Activated T-cell treated with anti-CD3 and anti-CD28 coated beads, Interleukin-2, amount 50 U/mL, for 72 hours (primary cell): ENCODE measurements at regions not wholly inside any gene's neighbourhood (a gene's known extent, or its start where the extent isn't known, plus 50 kb on each side); places are given as distances from the start of the nearest gene placed in this dataset.

Experiments
- ATAC-seq, 2 donors: fragments of 150-1000 bp; cut with Tn5 transposase; replicated peaks in 1 of 2; 2 replicates each; pipeline ENCODE4 v1.10.0; 2021; ENCODE audit warnings: moderate library complexity in 2 of 2, mild to moderate bottlenecking in 1 of 2
- DNase-seq, 2 donors: peaks; one replicate each; pipeline ENCODE4 v3.0.0; 2021 to 2022; ENCODE audit warnings: mixed read lengths in 1 of 2
- H3K27ac Mint-ChIP-seq: one replicate; pipeline ENCODE4 v1.8.0; 2022; ENCODE audit warnings: mild to moderate bottlenecking, moderate library complexity, mixed read lengths
- H3K27me3 Mint-ChIP-seq: one replicate; pipeline ENCODE4 v1.8.0; 2022; ENCODE audit warnings: low read depth, mixed read lengths
- H3K36me3 Mint-ChIP-seq, 2 donors: one replicate each; pipeline ENCODE4 v1.8.0; 2022; ENCODE audit warnings: mixed read lengths in 2 of 2, mild to moderate bottlenecking in 1 of 2; ENCODE audit not compliant: insufficient read depth in 2 of 2
- H3K4me1 Mint-ChIP-seq: one replicate; pipeline ENCODE4 v1.8.0; 2022; ENCODE audit warnings: low read depth, mixed read lengths
- H3K4me3 Mint-ChIP-seq, 2 donors: one replicate each; pipeline ENCODE4 v1.8.0; 2022; ENCODE audit warnings: mild to moderate bottlenecking in 2 of 2, mixed read lengths in 2 of 2, moderate library complexity in 2 of 2
- H3K9me3 Mint-ChIP-seq, 2 donors: one replicate each; pipeline ENCODE4 v1.8.0; 2022; ENCODE audit warnings: mixed read lengths in 2 of 2

- no peaks in the 10 kb centered on the region for H3K9me3 Mint-ChIP-seq
- ATAC-seq, result no peak
- H3K4me1 Mint-ChIP-seq, result no peaks in the 10 kb centered on the region
- H3K27ac Mint-ChIP-seq, result no peak overlapping the region
- DNase-seq, result no peak
- no peaks in the 10 kb centered on the region for H3K36me3 Mint-ChIP-seq
- no peaks in the 10 kb centered on the region for H3K27me3 Mint-ChIP-seq
- H3K4me3 Mint-ChIP-seq, result no peak overlapping the region
Measured at GRCh38 chr18:56545464-56545863, 92.9 kb downstream of the TXNL1 start.

DNA sequence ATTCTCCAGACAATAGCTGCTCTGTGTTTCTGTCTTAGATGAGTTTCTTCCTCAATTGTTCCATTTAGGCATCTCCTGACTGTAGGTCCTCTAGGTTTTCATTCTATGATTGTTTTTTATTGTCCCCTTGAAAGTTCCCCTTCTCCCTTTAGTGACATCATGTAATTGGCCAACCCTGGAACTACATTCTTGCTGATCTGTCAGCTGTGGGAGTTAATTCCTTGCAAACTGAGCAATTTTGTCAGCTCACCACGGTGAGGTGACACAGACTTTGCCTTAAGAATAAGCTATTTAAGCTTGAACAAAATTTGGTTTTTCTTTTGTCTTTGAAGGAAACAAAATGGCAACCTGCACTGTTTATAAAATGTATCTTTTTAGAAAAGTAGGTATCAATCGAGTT lies 95.9 kb downstream of the TXNL1 start:
- DNase-seq (no peak), ATAC-seq (no peak)
- Mint-ChIP-seq H3K4me3 (no peak overlapping the region), H3K36me3 (no peaks in the 10 kb centered on the region), H3K4me1 (no peaks in the 10 kb centered on the region), H3K27me3 (no peaks in the 10 kb centered on the region), H3K27ac (no peak overlapping the region), H3K9me3 (no peaks in the 10 kb centered on the region)

GRCh38 chr18:56541793-56542192 lies 96.6 kb downstream of the TXNL1 start:
- Mint-ChIP-seq H3K27me3 (no peaks in the 10 kb centered on the region), H3K36me3 (no peaks in the 10 kb centered on the region), H3K27ac (no peak overlapping the region), H3K4me1 (no peaks in the 10 kb centered on the region), H3K4me3 (no peak overlapping the region), H3K9me3 (no peaks in the 10 kb centered on the region)
- ATAC-seq (no peak), DNase-seq (no peak)

GRCh38 chr18:56541340-56541739 lies 97.1 kb downstream of the TXNL1 start:
- H3K27me3 Mint-ChIP-seq, result no peaks in the 10 kb centered on the region
- H3K4me3 Mint-ChIP-seq, result no peak overlapping the region
- ATAC-seq, result no peak
- no peak overlapping the region for H3K27ac Mint-ChIP-seq
- no peaks in the 10 kb centered on the region for H3K4me1 Mint-ChIP-seq
- DNase-seq, result no peak
- no peaks in the 10 kb centered on the region for H3K36me3 Mint-ChIP-seq
- H3K9me3 Mint-ChIP-seq, result no peaks in the 10 kb centered on the region

GRCh38 chr18:56538746-56539145 lies 99.6 kb downstream of the TXNL1 start:
- DNase-seq (no peak), ATAC-seq (no peak)
- Mint-ChIP-seq H3K27ac (no peak overlapping the region), H3K9me3 (no peaks in the 10 kb centered on the region), H3K4me1 (no peaks in the 10 kb centered on the region), H3K4me3 (no peak overlapping the region), H3K36me3 (no peaks in the 10 kb centered on the region), H3K27me3 (peaks cover 17% of the 10 kb centered on the region)

DNA sequence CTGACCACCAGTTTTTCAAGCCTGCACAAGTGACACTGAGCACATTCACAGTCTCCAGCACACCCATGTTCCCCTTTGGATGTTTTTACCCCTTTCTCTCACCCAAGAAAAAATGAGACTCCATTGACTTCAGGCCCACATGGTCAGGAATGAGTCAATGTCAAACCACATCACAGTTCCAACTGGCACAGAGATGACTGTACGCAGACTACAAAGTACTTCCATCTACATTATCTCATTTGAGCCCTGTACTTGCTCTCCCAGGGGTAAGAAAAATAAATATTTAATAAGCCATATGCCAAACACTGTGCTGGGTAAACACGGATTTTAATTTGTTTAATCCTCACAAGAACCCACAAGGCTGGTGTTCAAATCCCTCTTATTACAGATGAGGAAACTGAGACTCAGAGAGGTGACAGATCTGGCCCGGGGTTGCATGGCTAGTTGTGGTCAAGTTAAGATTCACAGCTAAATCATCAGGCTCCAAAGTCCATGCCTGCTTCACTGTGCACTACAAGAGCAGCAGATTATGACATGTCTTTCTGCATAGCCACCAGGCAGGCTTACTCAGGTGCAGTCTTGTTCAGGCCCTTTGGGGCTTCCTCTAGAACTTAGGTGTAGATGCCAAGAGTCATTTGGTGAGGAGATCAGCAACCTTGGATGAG lies 106.1 kb downstream of the TXNL1 start:
- no peak overlapping the region for H3K4me3 Mint-ChIP-seq
- peaks cover 36% of the 10 kb centered on the region for H3K27me3 Mint-ChIP-seq
- ATAC-seq, result peak; percentile 92 to 95
- peaks cover 9% of the 10 kb centered on the region for H3K4me1 Mint-ChIP-seq
- H3K9me3 Mint-ChIP-seq, result peaks cover 0 to 1% of the 10 kb centered on the region in 2 donors
- H3K27ac Mint-ChIP-seq, result no peak overlapping the region
- peaks cover 2 to 7% of the 10 kb centered on the region in 2 donors for H3K36me3 Mint-ChIP-seq
- DNase-seq, result peak; percentile 37 to 46

DNA sequence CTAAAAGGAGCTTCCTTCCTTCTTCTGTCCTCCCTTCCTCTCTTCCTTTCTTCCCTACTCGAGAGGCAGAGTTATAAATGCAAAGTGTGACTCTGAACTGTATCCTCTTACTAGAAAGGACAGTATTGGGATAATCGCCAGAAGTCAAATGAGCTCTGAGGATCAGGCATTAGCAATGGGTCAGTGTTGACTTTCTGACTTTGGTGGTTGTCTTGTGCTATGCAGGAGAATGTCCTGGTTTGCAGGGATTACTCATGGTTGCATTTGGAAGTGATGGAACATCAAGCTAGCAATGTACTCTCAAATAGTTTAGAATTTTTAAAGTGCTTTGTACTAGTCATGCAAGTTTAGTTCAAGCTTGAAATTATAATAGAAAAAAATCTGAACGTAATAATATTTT lies 115.6 kb downstream of the TXNL1 start:
- peaks cover 29% of the 10 kb centered on the region for H3K27me3 Mint-ChIP-seq
- peaks cover 3 to 8% of the 10 kb centered on the region in 2 donors for H3K9me3 Mint-ChIP-seq
- H3K27ac Mint-ChIP-seq, result no peak overlapping the region
- H3K36me3 Mint-ChIP-seq, result peaks cover 0 to 5% of the 10 kb centered on the region in 2 donors
- DNase-seq (no peak), ATAC-seq (no peak)
- H3K4me3 Mint-ChIP-seq, result no peak overlapping the region
- no peaks in the 10 kb centered on the region for H3K4me1 Mint-ChIP-seq

DNA sequence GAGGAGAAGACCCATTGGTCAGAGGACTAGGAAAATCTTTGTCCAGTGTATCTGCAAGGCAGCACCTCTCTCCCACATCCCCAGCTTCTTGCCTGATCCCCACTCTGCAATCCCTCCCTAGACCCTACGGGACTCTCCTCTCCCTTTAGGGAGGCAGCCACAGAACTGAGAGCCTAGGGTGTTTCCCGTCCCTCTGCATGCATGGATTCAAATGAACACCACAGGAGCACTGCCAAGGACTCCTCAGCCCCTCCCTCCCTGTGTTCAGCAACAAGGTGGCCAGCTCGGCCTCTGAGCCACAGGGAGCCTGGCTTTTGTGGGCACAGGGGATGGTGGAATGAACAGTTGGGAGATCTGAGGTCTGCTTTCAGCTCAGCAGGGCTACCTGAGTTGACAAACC lies 117.1 kb downstream of the TXNL1 start:
- ATAC-seq (no peak), DNase-seq (no peak)
- no peak overlapping the region for H3K27ac Mint-ChIP-seq
- peaks cover 0 to 2% of the 10 kb centered on the region in 2 donors for H3K36me3 Mint-ChIP-seq
- no peaks in the 10 kb centered on the region for H3K4me1 Mint-ChIP-seq
- peaks cover 39% of the 10 kb centered on the region for H3K27me3 Mint-ChIP-seq
- peaks cover 0 to 6% of the 10 kb centered on the region in 2 donors for H3K9me3 Mint-ChIP-seq
- H3K4me3 Mint-ChIP-seq, result no peak overlapping the region

DNA sequence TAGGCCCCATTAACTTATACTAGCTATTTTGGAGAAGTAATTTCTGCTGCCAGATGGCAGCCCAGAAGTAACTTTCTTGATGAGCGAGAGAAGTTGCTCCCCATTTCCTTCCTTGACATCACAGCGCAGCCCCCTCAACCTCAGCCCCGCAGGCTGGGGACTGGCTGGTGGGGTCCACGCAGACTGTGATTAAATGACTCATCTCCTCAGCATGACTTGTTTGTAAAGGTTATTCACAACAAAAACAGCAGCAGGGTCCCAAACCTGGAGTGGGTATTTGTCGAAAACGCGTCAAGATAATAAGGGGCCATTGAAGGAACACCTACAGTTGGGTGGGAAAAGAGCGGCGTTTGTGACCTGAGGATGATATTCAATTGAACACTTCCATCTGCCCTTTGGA lies 120.6 kb downstream of the TXNL1 start:
- Mint-ChIP-seq H3K27me3 (peaks cover 28% of the 10 kb centered on the region), H3K4me1 (no peaks in the 10 kb centered on the region), H3K27ac (no peak overlapping the region), H3K9me3 (peaks cover 0 to 2% of the 10 kb centered on the region in 2 donors), H3K4me3 (no peak overlapping the region), H3K36me3 (no peaks in the 10 kb centered on the region)
- DNase-seq, result no peak
- no peak for ATAC-seq

- no peak overlapping the region for H3K4me3 Mint-ChIP-seq
- H3K4me1 Mint-ChIP-seq, result peaks cover 2% of the 10 kb centered on the region
- no peaks in the 10 kb centered on the region for H3K36me3 Mint-ChIP-seq
- no peak for DNase-seq
- peaks cover 0 to 2% of the 10 kb centered on the region in 2 donors for H3K9me3 Mint-ChIP-seq
- peaks cover 23% of the 10 kb centered on the region for H3K27me3 Mint-ChIP-seq
- ATAC-seq, result no peak
- H3K27ac Mint-ChIP-seq, result no peak overlapping the region
Measured at GRCh38 chr18:56517196-56517595, 121.2 kb downstream of the TXNL1 start.

DNA sequence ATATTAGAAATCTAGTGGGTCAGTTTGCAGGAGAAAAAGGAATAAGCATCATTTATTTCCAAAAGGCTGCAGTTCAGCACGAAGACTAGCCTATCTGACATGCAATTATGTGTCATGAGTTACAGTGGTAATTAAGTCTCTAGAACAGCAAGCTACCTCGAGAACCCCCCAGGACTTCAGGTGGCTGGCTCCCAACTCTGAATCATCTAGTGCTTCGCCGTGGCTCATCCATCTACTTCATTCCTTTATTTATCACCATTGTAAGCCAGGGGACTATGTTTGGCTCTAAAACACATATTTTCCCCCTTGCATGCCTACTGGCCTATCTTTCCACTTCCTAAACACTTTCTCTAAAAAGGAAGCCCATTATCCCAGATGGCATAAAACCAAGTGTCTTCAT lies 121.6 kb downstream of the TXNL1 start:
- ATAC-seq (no peak), DNase-seq (no peak)
- no peak overlapping the region for H3K4me3 Mint-ChIP-seq
- peaks cover 0 to 2% of the 10 kb centered on the region in 2 donors for H3K9me3 Mint-ChIP-seq
- H3K27ac Mint-ChIP-seq, result no peak overlapping the region
- peaks cover 6% of the 10 kb centered on the region for H3K4me1 Mint-ChIP-seq
- H3K36me3 Mint-ChIP-seq, result no peaks in the 10 kb centered on the region
- H3K27me3 Mint-ChIP-seq, result peaks cover 22% of the 10 kb centered on the region

GRCh38 chr18:56515522-56515921 lies 122.9 kb downstream of the TXNL1 start:
- H3K9me3 Mint-ChIP-seq, result peaks cover 0 to 2% of the 10 kb centered on the region in 2 donors
- peaks cover 26% of the 10 kb centered on the region for H3K27me3 Mint-ChIP-seq

GRCh38 chr18:56511996-56512395 lies 126.4 kb downstream of the TXNL1 start:
- ATAC-seq (no peak), DNase-seq (no peak)
- no peaks in the 10 kb centered on the region for H3K36me3 Mint-ChIP-seq
- no peak overlapping the region for H3K4me3 Mint-ChIP-seq
- peaks cover 7% of the 10 kb centered on the region for H3K4me1 Mint-ChIP-seq
- H3K27me3 Mint-ChIP-seq, result peaks cover 15% of the 10 kb centered on the region
- H3K27ac Mint-ChIP-seq, result no peak overlapping the region
- H3K9me3 Mint-ChIP-seq, result no peaks in the 10 kb centered on the region

More at GRCh38 chr18:56515522-56515921, 122.9 kb downstream of the TXNL1 start:
- Mint-ChIP-seq H3K4me3 (no peak overlapping the region), H3K36me3 (no peaks in the 10 kb centered on the region), H3K4me1 (peaks cover 7% of the 10 kb centered on the region), H3K27ac (no peak overlapping the region)
- no peak for ATAC-seq
- no peak for DNase-seq

DNA sequence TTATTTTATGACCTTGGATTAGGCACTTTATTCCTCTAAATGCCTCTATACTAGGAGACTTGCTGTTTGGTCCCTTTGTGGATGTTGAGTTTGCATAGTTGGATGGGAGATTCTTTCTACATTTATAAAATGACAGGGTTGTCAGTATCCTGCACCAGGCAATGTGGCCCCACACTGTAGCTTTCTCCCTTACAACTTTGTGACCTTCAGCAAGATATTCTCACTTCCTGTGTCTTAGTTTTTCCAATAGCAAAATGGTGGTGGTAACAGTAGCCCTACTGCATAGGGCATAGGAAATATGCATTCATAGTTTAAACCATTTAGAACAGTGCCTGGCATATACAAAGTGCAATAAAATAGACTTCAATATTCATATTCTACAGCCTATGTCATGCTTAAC lies 128.3 kb downstream of the TXNL1 start:
- ATAC-seq, result no peak
- peaks cover 18% of the 10 kb centered on the region for H3K4me1 Mint-ChIP-seq

More for the DNA sequence above, 128.3 kb downstream of the TXNL1 start:
- no peaks in the 10 kb centered on the region for H3K9me3 Mint-ChIP-seq
- DNase-seq, result no peak
- H3K27ac Mint-ChIP-seq, result no peak overlapping the region
- peaks cover 6% of the 10 kb centered on the region for H3K27me3 Mint-ChIP-seq
- H3K36me3 Mint-ChIP-seq, result no peaks in the 10 kb centered on the region
- H3K4me3 Mint-ChIP-seq, result no peak overlapping the region
